ENCODE measurements at regions not wholly inside any gene's neighbourhood (a gene's known extent, or its start where the extent isn't known, plus 50 kb on each side); places are given as distances from the start of the nearest gene placed in this dataset.
"Not testable (repeated sequence)": the region's sequence is repeated elsewhere in the genome, so short reads cannot be mapped to it uniquely, and the experiment has no call there.

DNA sequence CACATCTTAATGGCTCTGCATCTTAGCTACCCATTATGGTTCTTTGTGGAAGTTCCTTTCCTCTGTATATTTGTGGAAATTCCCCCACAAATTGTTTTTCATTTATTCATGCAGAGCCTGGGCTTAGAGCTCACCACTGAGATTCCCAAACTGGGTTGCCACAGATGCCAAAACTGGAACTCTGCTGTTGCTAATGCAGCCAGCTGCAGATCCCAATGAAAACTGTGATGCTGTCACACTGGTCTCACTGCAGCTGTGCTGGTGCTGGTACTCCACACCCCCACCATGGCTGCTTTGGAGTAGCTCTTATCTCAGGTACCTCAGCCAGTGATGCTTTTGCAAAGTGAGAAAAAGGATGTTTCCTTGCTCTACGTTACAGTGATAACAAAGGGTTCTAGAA, 87.7 kb downstream of the DCK start:
- no peak for DNase-seq (ENCODE audit: low read depth, low spot score)

DNA sequence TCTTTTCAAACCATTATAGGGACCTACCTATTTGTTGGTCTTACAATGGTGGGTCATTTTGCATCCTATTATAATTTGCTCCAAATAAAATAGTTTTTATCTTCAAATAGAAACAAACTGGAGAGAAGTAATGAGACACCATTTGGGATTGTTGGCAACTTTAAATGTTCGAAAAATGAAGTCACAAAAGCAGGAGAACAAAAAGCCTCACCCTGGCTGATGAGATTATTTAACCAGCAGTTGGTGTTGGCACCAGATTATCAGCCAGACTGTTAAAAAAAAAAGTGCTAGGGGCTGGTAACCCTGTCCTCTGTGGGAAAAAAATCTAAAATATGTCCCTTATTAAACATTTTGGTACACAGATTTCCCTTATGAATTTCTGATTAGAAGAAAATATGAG, 100.3 kb downstream of the DCK start:
- DNase-seq (ENCODE audit: low read depth, low spot score): no peak

DNA sequence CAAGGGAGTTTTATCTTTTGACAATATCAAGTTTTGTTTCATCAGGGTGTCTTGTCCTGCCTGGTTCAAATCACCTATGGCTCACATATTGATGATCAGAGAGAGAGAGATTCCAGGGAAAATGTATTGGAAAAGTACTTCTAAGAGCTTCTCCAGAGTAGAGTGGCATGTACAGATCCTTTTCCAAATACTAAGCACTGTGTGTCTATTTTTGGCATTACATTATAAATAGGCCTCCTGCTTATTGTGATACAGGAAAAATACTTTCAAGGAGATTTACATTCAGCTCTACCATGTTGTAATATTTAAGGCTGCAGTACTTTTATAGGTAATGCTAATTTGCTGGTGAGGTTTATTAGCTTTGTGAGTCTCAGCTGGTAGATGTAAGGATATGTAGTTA, 100.8 kb downstream of the DCK start:
- no peak for DNase-seq (ENCODE audit: low read depth, low spot score)

DNA sequence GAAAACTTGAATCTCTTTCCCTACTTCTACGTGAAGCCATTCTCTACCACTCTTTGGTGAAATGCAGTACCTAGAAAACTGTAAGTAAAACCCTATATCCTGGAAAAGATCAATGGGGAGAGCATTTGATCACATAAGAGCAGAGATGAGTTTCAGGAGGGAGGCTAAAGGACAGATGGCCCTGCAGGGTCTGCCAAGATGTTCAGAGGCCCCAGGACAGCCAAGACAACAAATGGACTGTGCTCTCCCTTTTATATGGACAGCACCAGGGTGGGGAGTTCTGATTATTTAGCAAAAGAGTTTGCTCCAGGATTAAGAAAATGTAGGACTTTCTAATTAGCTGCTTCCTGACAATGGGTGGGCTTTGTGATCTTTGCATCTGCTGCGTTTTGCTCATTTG, 101.7 kb downstream of the DCK start:
- DNase-seq (ENCODE audit: low read depth, low spot score): no peak

DNA sequence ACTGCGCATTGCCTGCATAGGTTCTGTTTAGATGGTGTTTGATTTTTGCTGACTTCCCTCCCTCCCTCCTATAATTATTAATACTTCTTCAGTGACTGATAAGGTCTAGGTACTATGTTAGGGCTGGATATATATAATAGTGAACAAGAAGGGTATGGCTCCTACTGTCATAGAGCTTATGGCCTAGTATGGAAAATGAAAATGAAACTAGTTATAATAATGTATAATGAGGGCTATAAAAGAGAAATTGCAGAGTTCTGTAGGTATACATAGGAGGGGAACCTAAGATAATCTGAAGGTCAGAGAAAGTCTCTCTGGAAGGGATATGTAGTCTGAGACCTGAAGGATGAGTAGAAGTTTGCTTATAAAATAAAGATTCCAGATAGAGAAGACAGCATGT, 102.1 kb downstream of the DCK start:
- DNase-seq (ENCODE audit: low read depth, low spot score): no peak

DNA sequence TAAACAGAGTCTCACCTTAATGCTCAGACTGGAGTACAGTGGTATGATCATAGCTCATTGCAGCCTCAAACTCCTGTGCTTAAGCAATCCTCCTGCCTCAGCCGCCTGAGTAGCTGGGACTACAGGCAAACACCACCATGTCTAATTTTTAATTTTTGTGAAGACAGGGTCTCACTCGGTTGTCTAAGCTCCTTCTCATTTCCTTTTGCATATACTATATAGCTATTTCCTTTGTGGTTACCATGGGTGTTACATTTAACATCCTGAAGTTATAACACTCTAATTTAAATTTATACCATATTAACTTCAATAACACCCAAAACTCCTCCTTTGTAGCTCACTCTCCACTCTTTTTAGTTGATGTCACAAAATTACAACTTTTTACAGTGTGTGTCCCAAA, 114.3 kb downstream of the DCK start:
- no peak for DNase-seq (ENCODE audit: low read depth, low spot score)

DNA sequence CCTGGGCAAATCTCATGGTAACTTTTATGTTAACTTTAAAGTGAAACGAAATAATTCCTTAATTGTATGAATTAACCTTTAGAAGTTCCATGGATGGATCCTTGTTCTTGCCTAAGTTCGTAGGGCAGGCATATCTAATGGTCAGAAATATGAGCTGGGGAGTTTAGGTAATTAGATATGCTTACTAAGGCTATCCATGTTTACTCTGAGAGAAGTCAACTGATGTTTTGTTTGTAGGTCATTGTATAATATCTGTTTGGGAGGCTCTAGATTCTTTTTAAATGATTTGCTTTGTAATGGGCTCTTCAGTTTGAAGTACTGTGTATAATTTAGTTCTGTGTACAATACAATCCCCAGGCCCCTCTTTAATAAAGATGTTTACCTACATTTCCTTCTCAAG, 117.0 kb downstream of the DCK start:
- no peak for DNase-seq (ENCODE audit: low read depth, low spot score)

DNA sequence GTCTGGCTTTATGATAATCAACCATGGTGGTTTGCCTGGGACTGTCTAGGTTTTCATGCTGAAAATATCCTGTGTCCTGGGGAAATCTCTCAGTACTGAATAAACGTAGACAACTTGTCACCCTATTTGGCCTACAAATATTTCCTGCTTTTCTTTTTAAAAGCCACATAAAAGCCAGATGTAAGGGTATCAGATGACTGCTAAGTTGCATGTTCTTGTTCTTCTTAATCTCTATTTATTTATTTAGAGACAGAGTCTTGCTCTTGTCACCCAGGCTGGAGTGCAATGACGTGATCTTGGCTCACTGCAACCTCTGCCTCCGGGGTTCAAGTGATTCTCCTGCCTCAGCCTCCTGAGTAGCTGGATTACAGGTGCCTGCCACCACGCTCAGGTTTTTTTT, 117.7 kb downstream of the DCK start:
- DNase-seq (ENCODE audit: low read depth, low spot score): not testable (repeated sequence)

DNA sequence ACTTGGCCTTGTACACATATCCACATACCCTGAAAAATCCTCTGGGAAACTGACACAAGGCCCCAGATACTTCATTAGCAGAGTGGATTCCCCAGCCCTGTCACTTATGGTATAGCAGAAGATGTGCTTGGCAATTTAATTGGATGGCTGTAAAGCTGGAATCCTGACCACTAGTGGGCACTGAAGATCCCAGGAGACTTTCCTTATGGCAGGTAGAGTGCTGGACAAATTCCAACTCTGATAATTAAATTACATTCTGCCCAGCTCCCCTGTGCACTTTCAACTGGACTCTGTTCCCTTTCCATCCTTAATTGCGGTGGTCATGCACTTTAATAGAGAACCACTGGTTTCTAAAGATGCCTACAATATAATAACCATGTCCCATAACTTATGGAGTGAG, 119.8 kb downstream of the DCK start:
- no peak for DNase-seq (ENCODE audit: low read depth, low spot score)

DNA sequence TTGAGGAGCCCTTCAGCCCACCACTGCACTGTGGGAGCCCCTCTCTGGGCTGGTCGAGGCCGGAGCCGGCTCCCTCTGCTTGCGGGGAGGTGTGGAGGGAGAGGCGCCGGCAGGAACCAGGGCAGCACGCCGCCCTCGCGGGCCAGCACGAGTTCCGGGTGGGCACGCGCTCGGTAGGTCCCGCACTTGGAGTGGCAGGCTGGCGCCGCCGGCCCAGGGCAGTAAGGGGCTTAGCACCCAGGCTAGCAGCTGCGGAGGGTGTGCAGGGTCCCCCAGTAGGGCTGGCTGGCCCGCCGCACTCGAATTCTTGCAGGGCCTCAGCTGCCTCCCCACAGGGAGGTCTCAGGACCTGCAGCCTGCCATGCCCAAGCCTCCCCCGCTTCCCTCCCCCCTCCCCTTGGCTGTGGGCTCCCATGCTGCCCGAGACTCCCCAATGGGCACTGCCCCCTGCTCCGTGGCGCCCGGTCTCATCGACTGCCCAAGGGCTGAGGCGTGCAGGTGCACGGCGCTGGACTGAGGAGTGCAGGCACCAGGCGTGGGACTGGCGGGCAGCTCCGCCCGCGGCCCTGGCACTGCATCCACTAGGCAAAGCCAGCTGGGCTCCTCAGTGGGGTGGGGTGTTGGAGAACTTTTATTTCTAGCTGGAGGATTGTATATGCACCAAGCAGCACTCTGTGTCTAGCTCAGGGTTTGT, 127.5 kb downstream of the DCK start:
- no peak for DNase-seq (ENCODE audit: low read depth, low spot score)

DNA sequence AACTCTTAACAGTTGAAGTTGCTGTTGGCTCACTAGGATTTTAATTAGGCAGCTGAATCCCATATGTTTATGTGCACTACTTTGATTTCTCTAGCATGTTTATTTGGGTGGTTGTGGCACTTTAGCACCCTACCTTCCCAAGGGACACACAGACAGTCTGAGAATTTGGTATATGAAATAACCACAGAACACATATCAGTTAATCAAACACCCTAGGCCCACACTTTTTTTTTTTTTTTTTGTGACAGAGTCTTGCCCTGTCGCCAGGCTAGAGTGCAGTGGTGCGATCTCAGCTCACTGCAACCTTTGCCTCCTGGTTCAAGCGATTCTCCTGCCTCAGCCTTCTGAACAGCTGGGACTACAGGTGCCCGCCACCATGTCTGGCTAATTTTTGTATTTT, 130.5 kb downstream of the DCK start:
- DNase-seq (ENCODE audit: low read depth, low spot score): no peak

DNA sequence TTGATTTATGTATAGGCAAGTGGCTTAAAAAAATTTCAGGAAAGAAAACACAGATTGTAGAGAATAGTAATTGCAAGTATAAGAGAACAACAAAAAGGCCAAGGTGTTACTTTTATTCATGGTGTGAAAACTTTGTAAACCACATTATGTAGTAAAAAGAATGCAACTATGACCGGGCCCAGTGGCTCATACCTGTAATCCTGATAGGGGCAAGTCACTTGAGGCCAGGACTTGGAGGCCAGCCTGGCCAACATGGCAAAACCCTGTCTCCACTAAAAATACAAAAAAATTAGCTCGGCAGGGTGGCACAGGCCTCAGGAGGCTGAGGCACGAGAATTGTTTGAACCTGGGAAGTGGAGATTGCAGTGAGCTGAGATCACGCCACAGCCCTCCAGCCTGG, 131.7 kb downstream of the DCK start:
- no peak for DNase-seq (ENCODE audit: low read depth, low spot score)

DNA sequence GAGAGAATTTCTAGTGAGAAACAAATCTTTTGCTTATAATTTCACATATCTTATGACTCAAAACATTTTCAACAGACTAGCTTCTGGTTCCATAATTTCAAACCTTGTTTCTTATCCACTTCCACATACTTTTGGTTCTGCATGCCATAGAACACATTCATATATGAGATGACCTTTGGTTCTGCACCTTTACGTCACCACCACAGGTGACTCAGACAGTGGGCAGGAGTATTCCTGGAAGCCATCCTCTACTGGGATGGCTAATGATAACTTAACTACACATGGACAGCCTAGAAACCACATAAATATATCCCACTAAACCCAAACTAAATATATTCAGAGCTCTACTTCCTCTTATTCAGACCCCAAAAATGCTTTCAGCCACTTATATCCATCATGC, 133.3 kb downstream of the DCK start:
- DNase-seq (ENCODE audit: low read depth, low spot score): no peak

DNA sequence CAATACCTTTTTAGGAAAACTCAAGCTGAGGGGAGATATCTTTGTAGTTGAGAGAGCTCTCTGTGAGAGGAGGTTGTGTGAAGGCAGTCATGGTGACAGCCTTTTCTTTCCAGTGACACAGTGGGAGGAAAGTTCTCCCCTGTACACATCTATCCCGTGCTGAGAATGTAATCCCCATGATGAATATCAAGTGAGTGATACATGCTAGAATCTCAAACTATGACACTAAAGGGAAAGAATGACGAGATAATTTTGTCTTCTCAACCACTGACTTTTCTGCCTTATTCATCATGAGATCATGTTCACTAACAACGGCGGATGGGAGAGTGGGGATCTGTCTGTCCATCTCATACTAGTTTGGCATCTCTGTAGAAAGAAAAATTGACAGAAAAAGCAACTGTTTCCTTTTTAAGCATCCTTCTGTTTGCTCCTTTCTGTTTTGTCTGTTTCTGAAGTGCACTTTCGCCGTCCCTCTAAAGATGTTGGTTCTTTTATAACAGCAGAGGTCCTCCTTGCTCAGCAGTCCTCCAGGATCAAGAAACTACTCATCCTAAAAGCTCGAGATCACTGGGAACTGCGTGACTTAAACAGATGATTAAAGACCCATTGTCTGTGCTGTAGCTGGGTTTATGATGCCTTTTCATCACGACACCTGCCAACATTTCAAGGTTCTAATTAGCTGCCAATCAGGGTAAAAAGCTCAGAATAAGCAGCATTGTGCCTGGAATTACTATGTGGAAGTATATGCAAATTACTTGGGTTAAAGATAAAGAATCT, 137.6 kb downstream of the DCK start:
- DNase-seq (ENCODE audit: low read depth, low spot score): no peak

DNA sequence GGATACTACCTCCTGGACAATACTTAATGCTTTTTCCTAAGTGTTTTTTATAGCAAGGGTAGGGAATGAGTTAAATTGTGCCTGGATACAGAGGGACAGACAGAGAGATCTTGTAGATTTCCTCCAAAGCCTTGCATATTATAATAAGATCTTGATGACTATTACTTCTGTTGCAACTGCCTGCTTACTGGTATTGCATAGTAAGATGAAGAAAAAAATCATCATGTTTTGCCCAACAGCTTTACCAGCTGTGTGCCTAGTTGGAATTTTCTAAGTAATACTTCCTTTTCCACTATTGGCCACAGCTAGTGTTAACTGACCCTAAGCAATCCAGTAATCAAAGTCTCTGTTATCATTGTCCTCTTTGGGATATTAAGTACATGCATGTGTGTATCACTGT, 139.0 kb downstream of the DCK start:
- no peak for DNase-seq (ENCODE audit: low read depth, low spot score)

DNA sequence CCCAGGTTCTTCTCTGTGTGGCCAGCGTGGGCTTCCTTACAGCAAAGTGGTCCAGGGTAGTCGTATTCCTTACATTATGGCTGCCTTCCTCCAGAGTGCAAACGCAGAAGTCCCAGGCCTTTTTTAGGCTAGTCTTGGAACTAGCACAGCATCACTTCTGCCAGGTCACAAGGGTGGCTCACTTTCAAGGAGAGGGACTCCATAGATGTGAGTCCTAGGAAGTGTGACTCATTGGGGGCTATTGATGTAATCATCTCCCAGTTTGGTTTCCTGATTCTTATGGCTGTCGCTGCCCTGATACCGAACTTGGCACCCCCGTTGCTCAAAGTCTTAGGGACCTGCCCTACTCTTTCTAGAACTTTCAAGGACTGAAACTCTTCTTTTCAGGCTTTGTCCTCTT, 140.0 kb downstream of the DCK start:
- DNase-seq (ENCODE audit: low read depth, low spot score): no peak

DNA sequence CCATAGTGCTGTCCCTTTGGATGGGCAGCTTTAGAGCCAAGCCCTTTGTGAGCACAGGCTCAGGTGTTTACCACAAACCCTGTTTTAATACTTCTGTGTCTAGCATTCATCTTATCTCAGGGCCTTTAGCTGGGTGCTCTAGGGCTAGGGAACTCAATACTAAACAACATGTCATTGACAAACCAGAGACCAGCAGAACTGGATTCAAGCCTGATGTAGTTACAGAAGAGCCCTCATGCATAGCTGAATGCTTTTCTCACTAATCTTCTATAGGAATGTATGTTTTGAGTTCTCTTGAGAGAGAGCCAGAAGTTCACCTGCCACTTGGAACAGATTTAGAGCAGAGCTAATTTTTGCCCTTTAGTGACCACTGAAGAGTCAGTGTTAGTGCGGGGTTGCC, 142.6 kb downstream of the DCK start:
- DNase-seq (ENCODE audit: low read depth, low spot score): no peak

DNA sequence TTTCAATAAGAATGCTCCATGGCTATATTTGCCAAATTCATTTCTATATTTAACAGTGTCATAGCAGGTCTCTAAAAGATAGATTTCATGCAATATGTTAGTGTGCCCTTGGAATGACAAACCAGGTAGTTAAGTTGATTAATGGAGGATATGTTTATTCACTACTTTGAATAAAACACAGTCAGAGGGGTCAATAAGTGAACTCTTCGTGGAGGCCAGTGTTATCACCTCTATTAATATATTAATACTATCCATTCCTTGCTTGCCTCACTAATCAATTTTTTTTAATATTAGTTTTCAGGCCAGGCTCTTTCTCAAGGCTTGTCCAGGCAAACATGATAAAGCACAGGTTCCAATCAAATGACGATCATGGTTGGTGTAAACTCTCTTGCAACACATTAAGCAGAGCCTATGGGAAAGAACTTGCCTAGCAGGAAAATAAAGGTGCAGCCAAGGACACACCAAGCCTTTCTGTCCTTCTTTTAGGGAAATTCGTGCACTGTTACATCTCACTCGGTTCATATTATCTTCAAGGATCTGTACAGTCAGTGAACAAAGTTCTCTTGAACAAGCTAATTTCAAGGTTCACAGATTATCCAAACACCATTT, 144.7 kb downstream of the DCK start:
- no peak for DNase-seq (ENCODE audit: low read depth, low spot score)

DNA sequence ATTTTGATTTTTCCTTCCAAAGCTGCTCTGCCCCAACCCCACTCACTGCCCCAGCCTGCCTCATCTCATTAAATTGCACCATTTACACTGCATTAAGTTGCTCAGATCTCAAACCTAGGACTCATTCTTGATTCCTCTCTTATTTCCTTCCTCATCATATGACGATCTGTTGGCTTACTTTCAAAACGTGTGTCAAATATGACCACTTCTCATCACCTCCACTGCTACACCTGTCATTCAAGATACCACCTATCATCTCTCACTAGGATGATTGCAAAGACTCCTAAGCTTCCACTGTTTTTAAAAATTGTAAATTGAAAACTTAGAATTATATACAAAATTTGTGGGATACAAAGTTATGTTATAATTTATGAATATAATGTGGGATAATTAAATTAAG, 147.1 kb downstream of the DCK start:
- DNase-seq (ENCODE audit: low read depth, low spot score): no peak

DNA sequence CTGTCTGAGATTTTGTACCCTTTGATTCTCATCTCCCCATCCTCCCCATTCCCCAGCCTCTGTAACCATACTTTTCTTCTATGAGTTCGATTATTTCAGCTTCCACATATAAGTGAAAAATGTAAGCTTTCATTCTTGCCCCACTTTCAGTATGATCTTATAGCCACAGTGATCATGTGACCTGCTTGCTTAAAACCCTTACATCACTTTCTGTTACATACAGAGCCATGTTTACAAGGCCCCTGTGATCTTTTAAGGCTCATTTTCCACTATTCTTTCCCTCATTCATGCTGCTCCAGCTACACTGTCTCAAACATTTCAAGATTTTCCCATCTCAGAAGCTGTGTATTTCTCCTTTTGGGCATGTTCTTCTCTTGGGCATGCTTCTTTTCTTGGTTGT, 147.7 kb downstream of the DCK start:
- DNase-seq (ENCODE audit: low read depth, low spot score): no peak

DNA sequence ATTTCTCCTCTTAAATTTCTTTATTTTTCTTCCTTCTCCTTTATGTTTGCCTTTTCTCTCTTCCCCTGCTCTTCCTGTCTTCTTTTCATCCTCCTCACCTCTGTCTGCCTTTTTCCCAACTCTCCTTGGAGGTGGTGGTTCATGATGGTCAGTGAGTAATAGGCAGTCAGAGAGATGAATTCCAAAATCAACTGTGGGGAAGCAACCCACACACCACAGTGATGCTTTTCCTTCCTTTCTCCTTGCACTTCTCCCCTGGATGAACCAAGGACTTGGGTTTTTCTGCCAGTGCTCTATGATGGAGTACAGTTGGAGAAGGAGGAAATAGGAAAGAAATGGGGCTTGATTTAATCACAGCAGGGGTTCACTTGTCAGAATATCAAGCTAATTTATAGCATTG, 153.8 kb downstream of the DCK start:
- DNase-seq (ENCODE audit: low read depth, low spot score): no peak

DNA sequence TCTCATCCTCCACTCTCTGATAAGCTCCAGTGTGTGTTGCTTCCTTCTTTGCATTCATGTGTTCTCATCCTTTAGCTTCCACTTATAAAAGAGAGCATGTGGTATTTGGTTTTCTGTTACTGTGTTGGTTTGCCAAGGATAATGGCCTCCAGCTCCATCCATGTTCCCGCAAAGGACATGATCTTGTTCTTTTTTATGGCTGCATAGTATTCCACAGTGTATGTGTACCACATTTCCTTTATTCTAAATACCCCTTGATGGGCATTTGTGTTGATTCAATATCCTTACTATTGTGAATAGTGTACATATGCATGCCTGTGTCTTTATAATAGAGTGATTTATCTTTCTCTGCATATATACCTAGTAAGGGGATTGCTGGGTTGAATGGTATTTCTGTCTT, 155.1 kb downstream of the DCK start:
- DNase-seq (ENCODE audit: low read depth, low spot score): no peak

DNA sequence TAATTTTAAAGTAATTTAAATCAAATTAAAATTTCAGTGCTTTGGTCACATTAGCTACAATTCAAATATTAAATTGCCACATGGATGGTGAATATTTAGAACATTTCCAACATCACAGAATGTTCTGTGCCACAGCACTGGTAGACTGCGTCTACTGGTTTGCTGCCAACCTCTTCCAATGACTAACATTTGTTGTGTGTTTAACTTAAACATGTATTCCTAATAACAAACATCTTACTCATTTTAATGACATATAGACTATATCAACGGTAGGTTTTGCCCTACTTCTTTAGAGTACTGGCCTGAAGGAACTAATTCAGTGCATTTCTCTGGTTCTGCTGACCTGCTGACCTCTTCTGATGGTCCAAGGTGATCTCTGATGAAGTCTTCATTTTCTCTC, 157.6 kb downstream of the DCK start:
- DNase-seq (ENCODE audit: low read depth, low spot score): no peak
